ENCODE measurements at regions not wholly inside any gene's neighbourhood (a gene's known extent, or its start where the extent isn't known, plus 50 kb on each side); places are given as distances from the start of the nearest gene placed in this dataset.

DNA sequence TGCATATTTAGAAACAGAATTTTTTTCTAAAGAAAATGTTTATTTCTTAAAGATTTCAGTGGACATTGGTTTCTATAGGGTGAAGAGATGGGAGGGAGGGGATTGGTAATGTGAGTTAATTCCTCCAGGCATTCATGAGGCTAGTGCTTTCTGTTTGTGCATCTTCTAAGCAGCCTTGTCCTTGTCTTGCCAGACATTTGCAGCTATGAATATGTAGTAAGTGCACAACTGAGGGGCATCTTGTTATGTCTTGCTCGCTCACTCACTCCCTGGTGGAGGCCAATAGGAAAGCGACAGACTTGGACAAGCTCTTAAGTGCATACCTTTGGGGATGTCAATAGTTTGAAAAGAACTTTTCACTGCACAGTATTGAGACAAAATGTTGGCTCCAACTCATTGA is 92.5 kb upstream of the ATP10A start:
- TF ChIP-seq, protein P1, sequence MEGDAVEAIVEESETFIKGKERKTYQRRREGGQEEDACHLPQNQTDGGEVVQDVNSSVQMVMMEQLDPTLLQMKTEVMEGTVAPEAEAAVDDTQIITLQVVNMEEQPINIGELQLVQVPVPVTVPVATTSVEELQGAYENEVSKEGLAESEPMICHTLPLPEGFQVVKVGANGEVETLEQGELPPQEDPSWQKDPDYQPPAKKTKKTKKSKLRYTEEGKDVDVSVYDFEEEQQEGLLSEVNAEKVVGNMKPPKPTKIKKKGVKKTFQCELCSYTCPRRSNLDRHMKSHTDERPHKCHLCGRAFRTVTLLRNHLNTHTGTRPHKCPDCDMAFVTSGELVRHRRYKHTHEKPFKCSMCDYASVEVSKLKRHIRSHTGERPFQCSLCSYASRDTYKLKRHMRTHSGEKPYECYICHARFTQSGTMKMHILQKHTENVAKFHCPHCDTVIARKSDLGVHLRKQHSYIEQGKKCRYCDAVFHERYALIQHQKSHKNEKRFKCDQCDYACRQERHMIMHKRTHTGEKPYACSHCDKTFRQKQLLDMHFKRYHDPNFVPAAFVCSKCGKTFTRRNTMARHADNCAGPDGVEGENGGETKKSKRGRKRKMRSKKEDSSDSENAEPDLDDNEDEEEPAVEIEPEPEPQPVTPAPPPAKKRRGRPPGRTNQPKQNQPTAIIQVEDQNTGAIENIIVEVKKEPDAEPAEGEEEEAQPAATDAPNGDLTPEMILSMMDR (conservative IDR thresholded peaks at IDR 0.05; ENCODE audit: low read depth, low read length): no peak
- no peak for DNase-seq (ENCODE audit: low read depth)
- H3K4me3 ChIP-seq (ENCODE audit: low read depth, low read length): no peak overlapping the region

DNA sequence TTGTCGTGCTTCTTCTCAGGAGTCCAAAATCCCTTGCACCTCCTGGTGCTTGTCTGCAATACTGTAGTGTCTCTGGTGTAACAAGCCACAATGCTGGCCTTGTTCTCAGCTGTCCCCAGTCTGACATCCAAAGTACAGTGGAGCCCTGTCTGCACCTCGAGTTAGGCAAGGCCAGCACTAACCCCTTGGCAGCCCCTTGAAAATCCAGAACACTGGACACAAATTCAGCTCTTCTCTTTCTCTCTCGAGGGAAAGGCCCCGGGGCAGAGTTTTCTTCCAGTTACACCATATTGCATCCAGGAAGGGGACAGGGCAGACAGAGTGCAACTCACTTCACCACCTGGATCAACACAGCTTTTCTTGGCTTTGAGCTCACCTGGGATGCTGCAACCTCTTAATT is 91.3 kb upstream of the ATP10A start:
- TF ChIP-seq, protein P1 (conservative IDR thresholded peaks at IDR 0.05; ENCODE audit: low read depth, low read length): no peak
- H3K4me3 ChIP-seq (ENCODE audit: low read depth, low read length): no peak overlapping the region
- DNase-seq (ENCODE audit: low read depth): no peak

DNA sequence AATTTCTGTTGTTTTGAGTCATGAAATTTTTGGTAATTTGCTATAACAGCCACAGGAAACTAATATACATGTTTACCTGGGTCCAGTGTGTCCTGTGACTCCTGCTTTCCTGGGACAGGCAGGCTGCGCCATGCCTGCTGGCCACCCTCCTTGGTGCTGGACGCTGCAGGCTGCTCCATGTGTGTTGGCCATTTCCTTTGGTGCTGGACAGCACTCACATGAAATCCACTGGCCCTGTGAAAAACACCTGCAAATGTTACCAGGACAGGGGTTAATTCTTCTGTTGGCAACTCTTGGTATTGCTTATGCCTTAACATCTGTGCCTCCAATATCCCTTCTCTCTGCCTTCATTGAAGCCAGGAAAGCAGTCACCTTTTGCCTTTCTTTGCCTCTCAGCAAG is 86.9 kb upstream of the ATP10A start:
- TF ChIP-seq, protein P1 (conservative IDR thresholded peaks at IDR 0.05; ENCODE audit: low read depth, low read length): no peak
- no peak overlapping the region for H3K4me3 ChIP-seq (ENCODE audit: low read depth, low read length)
- DNase-seq (ENCODE audit: low read depth): no peak

DNA sequence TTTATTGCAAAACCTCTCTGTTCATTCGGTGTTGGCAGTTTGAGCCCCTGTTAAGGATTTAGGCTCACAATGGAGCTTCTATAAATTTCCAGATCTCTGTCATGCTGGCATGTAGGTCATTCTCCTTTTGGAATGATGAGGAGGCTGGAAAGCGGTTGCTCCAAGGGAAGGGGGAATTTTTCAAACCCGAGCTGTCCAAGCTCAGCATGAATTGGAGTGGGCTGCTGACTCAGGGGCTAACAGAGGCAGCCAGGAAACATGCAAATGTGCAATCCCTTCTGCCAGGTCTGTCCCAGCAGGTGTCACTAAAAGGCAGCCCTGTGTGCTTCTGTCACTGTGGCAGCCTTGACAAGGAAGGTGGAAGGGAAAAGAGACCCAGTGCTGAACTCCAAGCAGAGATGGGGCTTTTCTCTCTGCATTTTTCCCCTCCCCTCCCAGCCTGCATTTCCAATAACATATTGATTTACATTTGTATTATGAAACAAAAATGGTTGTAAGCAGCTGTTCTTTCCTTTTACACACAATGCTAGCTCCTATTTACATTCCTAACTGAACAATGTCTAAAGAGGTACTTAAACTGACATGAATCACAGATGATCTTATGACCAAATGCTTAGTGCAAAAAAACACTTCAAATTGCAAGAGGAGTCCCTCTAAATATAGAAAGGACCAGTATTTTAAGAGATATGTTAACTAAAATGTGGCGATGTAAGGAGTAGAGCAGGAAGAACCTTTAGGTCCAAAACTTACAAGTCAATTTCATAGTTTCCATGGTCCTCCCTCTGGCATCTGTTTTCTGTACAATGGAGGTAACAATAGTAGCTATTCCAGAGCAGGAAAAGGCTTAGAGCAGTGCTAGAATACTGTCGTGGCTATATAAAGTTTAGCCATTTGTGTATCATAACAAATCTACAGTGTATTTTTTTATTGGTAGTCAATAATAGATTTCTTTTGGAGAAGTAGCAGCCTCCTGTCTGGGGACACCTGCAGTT is 84.5 kb upstream of the ATP10A start:
- no peak overlapping the region for H3K4me3 ChIP-seq (ENCODE audit: low read depth, low read length)
- DNase-seq (ENCODE audit: low read depth): no peak
- TF ChIP-seq, protein P1 (conservative IDR thresholded peaks at IDR 0.05; ENCODE audit: low read depth, low read length): no peak

- H3K4me3 ChIP-seq (ENCODE audit: low read depth, low read length): no peak overlapping the region
- TF ChIP-seq, protein P1 (conservative IDR thresholded peaks at IDR 0.05; ENCODE audit: low read depth, low read length): no peak
- no peak for DNase-seq (ENCODE audit: low read depth)
Measured at GRCh38 chr15:25946241-25946805, 83.2 kb upstream of the ATP10A start.

- DNase-seq (ENCODE audit: low read depth): no peak
- no peak overlapping the region for H3K4me3 ChIP-seq (ENCODE audit: low read depth, low read length)
- TF ChIP-seq, protein P1 (conservative IDR thresholded peaks at IDR 0.05; ENCODE audit: low read depth, low read length): no peak
Measured at GRCh38 chr15:25944386-25944785, 81.3 kb upstream of the ATP10A start.
